Left ventricle myocardium inferior (tissue), 1 donor: ENCODE measurements at regions not wholly inside any gene's neighbourhood (a gene's known extent, or its start where the extent isn't known, plus 50 kb on each side); places are given as distances from the start of the nearest gene placed in this dataset.
A peak's percentile ranks its signal among the peaks of the same experiment; 100 is the strongest.

ENCODE experiments used
- DNase-seq: peaks from one replicate; pipeline ENCODE4 v3.0.0-alpha.2; 2020
- H3K27ac ChIP-seq: fragments of 200-600 bp; replicated peaks from 2 replicates; pipeline ENCODE4 v1.8.0; 2021
- H3K27me3 ChIP-seq: fragments of 200-600 bp; 2 replicates; pipeline ENCODE4 v1.8.0; 2021; ENCODE audit warnings: low read depth
- H3K36me3 ChIP-seq: fragments of 200-600 bp; 2 replicates; pipeline ENCODE4 v1.8.0; 2021
- H3K4me1 ChIP-seq: fragments of 200-600 bp; 2 replicates; pipeline ENCODE4 v1.8.0; 2021
- H3K4me3 ChIP-seq: fragments of 200-600 bp; 2 replicates; pipeline ENCODE4 v1.8.0; 2021; ENCODE audit warnings: mild to moderate bottlenecking, moderate library complexity
- H3K9me3 ChIP-seq: fragments of 200-600 bp; replicated peaks from 2 replicates; pipeline ENCODE4 v1.8.0; 2021
- CTCF ChIP-seq: fragments of 200-600 bp; IDR thresholded peaks from 2 replicates; pipeline ENCODE4 v1.8.0; 2021; ENCODE audit warnings: antibody characterized with exemption, mild to moderate bottlenecking, borderline replicate concordance
- intact Hi-C: fragments of 100-400 bp; cut with micrococcal nuclease; formaldehyde crosslinking; loops from one replicate; pipeline ENCODE4 v1.11.0; 2022
- donor health status: DM: no; HTN: yes; CAD: no; lungs with severe emphysema.

DNA sequence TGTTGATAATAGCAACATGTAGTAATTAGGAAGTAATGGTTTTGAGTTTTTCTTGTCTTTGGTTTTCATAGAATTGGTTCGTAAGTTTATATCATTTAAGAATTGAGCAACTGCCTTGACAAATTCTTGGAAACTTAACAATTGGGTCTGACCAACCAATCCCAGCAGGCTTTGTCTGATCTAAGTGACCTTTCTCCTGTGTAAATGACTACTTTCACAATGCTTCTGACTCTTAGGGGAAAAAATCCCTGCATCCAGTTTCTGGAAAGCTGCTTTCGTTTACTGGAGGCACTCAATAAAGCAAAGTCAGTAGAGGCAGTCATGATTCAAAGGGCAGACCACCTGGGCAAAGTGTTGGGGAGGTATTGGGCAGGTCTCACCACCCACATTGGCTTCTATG, 303.6 kb upstream of the FAM78B start:
- Histone ChIP-seq H3K27ac (no peak overlapping the region), H3K9me3 (peaks cover 5% of the 10 kb centered on the region), H3K36me3 (no peaks in the 10 kb centered on the region), H3K4me3 (no peak overlapping the region), H3K4me1 (no peaks in the 10 kb centered on the region), H3K27me3 (peaks cover 12% of the 10 kb centered on the region)
- intact Hi-C loops = no loop called here
- TF ChIP-seq CTCF = no peak
- no peak for DNase-seq

- DNase-seq = no peak
- Histone ChIP-seq H3K27me3 (peaks cover 18% of the 10 kb centered on the region), H3K4me3 (no peak overlapping the region), H3K4me1 (no peaks in the 10 kb centered on the region), H3K9me3 (no peaks in the 10 kb centered on the region), H3K27ac (no peak overlapping the region), H3K36me3 (no peaks in the 10 kb centered on the region)
- no peak for TF ChIP-seq CTCF
- intact Hi-C loops = no loop called here
These were observed 304.6 kb upstream of the FAM78B start for GRCh38 chr1:166471359-166471758.

DNA sequence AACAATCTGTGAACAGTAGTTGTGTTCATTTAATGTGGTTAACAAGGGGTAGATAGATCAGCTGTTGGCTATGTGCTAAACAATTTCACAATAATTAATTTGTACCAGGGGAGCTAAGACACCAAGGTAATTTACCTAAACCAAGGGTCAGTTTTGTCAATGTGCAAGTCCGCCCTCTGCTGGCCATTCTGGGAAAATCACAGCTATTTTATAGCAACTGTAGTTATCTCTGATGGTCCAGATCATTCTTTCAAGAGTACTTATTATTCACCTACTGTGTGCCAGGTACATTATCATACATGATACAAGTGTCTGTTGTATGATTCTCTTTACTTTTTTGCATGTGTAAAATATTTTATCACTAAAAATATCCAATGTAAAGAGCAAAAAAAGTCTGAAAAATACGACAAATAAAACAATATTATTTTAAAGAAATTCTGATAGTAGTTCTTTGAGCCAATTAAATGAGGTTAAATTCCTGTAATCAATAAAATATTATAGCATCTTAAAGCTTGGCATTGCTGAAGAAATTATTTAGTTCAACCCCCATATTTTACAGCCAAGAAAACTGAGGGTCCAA, 312.3 kb upstream of the FAM78B start:
- intact Hi-C loops = no loop called here
- peak; percentile 21 for DNase-seq
- peaks cover 5% of the 10 kb centered on the region for H3K27me3 ChIP-seq
- no peaks in the 10 kb centered on the region for H3K9me3 ChIP-seq
- H3K36me3 ChIP-seq = no peaks in the 10 kb centered on the region
- no peak overlapping the region for H3K4me3 ChIP-seq
- H3K4me1 ChIP-seq = no peaks in the 10 kb centered on the region
- peak; percentile 84 for TF ChIP-seq CTCF
- no peak overlapping the region for H3K27ac ChIP-seq

GRCh38 chr1:166484471-166484870, 317.7 kb upstream of the FAM78B start:
- no peak overlapping the region for H3K4me3 ChIP-seq
- H3K27me3 ChIP-seq = no peaks in the 10 kb centered on the region
- H3K9me3 ChIP-seq = no peaks in the 10 kb centered on the region
- H3K36me3 ChIP-seq = no peaks in the 10 kb centered on the region
- no peak for DNase-seq
- intact Hi-C loops = no loop called here
- TF ChIP-seq CTCF = no peak
- no peak overlapping the region for H3K27ac ChIP-seq
- no peaks in the 10 kb centered on the region for H3K4me1 ChIP-seq

GRCh38 chr1:166484871-166485270, 318.1 kb upstream of the FAM78B start:
- intact Hi-C loops = no loop called here
- H3K4me1 ChIP-seq = no peaks in the 10 kb centered on the region
- DNase-seq = no peak
- no peak overlapping the region for H3K4me3 ChIP-seq
- H3K27ac ChIP-seq = no peak overlapping the region
- no peak for TF ChIP-seq CTCF
- no peaks in the 10 kb centered on the region for H3K36me3 ChIP-seq
- no peaks in the 10 kb centered on the region for H3K9me3 ChIP-seq
- no peaks in the 10 kb centered on the region for H3K27me3 ChIP-seq

DNA sequence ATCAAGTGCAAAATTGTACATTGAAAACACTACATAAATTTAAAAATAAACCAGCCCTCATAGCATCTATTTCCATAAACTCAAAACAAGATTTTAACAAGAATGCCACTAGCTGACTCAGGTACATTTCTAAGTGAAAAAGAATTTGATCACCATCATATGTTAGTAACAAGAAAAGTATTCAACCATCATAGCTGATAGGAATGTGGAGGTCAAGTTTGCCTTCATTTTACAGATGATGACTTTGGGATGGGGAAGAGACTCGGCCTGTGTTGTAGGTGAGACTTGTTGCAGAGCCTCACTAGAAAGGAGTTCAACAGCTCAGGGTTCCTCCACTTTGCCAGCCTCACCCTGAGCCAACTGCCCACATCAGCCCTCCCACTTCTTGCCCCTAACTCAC, 318.8 kb upstream of the FAM78B start:
- H3K4me1 ChIP-seq = no peaks in the 10 kb centered on the region
- DNase-seq = no peak
- no peaks in the 10 kb centered on the region for H3K9me3 ChIP-seq
- no peak overlapping the region for H3K27ac ChIP-seq
- TF ChIP-seq CTCF = no peak
- H3K36me3 ChIP-seq = no peaks in the 10 kb centered on the region
- intact Hi-C loops = no loop called here
- no peak overlapping the region for H3K4me3 ChIP-seq
- no peaks in the 10 kb centered on the region for H3K27me3 ChIP-seq
